GM19397 (cell line): ENCODE measurements at regions not wholly inside any gene's neighbourhood (a gene's known extent, or its start where the extent isn't known, plus 50 kb on each side); places are given as distances from the start of the nearest gene placed in this dataset.
"Not testable (repeated sequence)": the region's sequence is repeated elsewhere in the genome, so short reads cannot be mapped to it uniquely, and the experiment has no call there.

Experiments used
- ATAC-seq: cut with Tn5 transposase; IDR thresholded peaks from one replicate; pipeline ENCODE4 v1.9.1; 2021; ENCODE audit warnings: mild to moderate bottlenecking, moderate library complexity; ENCODE audit not compliant: unreplicated experiment

DNA sequence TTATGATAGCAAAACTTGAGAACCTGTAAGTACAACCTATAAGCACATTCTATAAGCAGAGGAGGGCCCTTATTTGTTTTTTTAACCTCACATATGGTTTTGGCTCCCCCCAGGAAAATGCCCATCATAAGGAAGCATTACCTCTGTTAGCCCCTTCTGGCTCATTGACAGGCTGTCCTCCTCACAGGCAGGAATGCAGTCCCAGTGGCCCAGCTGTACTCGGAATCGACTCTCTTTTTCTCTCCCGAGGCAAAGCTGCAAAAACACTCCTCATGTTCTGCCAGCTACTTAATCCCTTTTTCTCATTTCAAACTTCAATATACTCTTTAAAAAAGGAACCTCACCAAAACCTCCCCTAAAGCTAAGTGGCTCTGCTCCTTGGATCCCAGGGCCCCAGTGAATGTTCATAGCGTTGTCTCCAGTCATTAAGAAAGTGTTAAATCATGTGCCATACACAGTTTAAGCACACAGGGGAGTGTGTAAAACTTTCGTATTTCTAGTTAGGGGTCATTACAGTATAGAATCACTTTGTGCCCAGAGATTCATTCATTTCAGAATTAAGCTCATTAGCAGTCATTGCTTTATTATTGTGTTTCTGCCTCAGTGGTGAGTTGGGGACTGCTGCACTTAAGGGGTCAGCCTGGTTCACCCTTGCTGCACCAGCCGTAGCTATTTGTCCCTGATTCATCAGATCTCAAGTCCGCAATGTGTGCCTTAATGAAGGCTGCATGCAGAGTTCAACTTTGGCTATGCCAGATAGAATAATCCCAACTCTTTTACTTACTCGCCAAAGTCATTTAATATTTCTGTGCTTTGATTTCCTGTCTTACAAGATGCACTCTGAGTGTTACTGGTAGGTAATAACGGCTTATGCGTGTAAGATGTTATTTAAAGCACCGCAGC, 57.6 kb downstream of the JRKL start:
- no peak for ATAC-seq

DNA sequence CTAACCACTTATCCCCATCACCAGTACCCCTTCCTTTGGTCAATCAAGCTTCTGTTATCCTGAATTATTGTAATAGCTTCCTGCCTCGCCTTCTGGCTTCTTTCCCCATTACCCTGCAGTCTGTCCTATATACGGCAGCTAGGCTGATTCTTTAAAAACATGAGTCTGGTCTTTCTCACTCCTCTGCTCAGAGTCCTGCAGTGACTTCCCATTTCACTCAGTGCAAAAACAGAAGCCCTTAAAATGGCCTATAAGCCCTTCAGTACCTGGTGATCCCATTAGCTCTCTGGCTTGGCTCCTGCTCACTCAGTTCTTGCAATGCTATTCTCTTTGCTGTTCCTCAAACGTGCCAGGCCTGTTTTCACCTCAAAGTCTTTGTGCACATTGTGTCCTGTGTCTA, 58.4 kb downstream of the JRKL start:
- ATAC-seq: no peak

DNA sequence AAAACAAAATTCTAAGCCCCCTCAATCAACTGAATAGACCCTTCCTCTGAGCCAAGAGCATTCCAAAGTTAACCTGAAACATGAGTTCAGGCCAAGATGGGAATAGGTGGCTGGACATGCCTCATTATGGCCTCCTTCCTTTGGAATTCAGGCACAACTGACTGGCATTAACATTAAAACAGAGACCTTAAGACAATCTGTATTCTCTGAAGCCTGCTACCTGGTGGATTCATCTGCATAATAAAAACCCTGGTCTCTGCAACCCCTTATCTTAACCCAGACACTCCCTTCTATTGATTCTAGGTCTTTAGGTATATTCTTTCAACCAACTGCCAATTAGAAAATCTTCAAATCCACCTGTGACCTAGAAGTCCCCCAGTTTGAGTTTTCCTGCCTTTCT, 66.3 kb downstream of the JRKL start:
- no peak for ATAC-seq

DNA sequence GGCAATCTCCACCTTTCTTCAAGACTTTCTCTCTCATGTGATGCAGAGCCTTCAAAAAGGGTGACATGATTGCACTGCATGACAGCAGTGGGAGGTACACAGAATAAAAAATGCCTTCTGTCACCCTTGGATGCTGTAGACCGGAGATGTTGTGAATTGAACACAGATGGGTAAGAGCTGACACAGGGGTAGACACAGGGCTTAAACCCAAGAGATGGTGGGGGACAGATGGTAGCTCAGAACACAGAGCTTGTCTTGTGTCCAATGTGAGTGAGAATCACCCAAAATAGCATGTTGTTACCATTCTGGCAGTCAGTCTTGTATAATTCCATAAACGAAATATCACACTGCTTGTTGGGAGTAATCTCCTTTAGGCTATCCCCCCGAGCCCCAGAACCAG, 69.9 kb downstream of the JRKL start:
- no peak for ATAC-seq

DNA sequence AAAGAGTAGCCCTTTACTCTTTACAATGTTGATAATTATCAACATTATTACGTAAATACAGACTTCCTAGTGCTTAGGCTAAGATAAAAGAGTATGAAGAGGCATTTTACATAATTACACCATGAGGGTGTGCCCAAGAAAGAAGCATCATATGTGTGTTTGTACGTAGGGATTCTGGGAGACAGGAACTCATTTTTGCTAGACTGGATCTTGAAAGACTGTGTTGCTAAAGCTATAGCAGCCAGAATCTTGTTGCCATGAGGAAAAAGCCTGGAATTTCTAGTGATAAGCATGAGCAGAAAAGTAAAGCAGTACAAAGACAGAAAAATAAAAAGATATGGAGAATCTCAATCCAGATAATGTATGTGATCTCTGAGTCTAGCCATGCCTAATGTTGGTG, 72.1 kb downstream of the JRKL start:
- ATAC-seq: no peak

DNA sequence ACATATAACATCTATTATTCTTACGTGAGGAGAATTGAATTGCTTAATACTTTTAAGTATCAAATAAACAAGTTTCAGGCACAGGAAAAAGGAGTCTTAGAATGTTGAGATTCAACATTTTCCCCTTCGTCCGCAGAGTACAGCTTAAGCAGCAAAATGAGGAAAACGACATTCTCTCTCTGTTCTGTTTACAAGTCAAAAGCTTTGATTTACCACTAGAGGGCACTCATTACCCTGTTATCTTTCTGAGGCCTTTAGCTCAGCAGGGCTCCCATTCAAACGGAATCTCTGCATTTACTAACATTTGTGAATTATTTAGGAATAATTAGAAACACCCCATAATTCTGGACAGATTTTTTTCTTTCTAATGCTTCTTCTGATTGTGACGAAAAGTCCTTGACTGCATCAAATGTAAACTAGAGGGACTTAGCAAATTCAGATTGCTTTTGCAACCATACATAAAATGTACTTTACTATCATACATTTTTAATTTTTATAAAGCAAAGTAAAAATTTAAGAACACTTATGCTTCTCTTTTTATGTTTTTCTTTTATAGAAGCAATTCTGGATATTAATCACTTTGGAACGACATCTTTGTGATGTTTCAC, 75.0 kb downstream of the JRKL start:
- ATAC-seq: peak; percentile 63

DNA sequence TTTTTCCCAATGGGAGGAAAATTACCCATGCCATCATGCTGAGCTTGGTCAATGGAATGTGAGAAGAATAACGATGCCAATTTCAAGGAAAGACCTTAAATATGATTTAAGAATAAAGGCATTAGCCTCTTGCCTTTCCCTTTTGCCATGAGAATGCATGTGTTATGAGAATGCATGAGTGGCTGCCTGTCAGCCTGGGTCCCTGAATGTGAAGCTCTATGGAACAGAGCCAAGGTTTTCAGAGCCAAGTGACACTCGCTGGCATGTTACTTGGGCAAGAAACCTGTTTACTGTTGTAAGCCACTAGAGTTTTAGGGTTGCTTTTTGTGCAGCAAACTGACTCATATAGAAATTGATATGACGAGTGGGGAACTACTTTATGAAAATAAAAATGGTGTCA, 75.7 kb downstream of the JRKL start:
- ATAC-seq: no peak

DNA sequence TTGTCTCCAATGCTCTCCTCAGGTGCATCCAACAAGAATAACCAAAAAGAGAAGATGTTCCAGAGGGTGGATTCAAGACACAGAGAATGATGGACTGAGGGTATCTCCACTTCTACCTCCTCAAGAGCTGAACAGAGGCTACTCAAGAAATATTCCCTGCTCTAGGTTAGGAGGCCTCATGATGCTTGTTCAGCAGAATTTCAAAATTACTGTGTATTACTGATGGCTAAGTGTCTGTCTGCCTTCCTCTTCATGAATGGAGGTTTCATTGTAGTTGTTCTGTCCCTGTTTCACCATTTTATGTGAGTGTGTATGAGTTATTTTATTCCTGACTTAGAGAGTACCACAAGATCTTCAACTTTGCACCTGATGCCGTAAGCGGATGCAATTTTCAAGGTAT, 76.8 kb downstream of the JRKL start:
- no peak for ATAC-seq

DNA sequence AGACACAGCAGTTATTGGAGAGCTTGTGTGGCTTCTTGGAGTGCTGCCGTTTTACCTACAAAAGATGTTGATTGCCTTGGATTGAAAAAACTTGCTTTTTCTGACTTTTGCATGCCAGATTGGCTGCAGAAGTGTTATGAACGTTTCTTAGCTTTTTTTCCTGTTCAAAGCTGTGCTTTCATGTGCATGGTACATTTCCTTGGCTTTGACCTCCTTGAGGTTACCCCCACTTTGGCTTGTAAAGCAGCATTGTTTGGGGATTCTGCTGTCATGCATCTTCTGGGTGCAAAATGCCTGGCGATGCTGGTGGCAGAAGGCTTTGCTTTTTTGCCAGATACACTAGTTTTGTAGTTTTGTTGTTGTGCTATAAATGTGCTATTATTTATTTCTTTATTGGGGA, 80.0 kb downstream of the JRKL start:
- ATAC-seq: no peak

DNA sequence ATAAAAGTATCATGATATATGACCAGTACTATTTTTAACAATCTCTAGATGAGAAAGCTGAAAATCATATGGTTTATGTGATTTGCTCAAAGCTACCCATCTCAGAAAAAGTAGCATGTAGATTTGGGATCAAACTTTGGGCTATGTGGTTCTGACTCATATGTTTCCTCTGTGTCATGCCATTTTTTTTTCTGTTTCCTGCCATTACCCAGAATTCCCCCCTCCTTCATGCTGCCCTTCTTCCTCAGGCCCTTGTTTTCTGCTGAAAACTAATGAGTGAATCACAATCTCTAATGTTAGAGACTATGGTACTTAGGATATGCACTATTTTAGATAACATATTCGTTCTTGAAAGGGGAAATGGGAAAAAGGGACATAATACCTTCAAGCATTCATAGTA, 80.7 kb downstream of the JRKL start:
- no peak for ATAC-seq

DNA sequence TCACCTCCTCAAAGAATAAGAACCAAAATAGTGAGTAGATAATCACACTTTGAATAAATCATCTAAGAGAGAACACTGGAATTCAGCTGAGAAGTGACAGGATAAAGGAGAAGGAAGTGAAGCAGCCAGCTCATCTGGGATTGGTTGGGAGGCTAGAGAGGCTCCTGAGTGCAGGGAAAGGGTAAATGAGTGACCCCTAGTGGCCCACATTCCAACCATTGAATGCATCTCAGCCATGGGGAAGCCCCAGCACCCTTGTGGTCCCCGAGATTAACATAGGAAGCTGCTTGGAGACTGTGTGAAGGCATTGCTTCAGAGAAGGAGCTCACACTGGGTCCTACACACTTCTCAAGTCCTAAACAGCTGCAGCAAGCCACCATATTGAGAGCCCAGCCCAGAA, 82.3 kb downstream of the JRKL start:
- no peak for ATAC-seq

DNA sequence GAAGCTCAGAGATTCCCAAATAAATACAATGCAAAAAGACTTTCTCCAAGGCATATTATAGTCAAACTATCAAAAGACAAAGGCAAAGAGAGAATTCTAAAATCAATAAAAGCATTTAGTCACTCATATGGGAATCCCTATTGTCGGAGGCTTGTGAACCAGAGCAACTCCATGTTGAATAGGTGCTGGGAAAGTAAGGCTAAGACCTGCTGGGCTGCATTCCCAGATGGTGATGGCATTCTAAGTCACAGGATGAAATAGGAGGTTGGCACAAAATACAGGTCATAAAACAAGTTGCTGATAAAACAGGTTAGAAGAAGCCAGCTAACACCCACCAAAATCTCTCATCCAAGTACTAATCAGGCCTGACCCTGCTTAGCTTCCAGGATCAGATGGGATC, 84.5 kb downstream of the JRKL start:
- ATAC-seq: no peak

DNA sequence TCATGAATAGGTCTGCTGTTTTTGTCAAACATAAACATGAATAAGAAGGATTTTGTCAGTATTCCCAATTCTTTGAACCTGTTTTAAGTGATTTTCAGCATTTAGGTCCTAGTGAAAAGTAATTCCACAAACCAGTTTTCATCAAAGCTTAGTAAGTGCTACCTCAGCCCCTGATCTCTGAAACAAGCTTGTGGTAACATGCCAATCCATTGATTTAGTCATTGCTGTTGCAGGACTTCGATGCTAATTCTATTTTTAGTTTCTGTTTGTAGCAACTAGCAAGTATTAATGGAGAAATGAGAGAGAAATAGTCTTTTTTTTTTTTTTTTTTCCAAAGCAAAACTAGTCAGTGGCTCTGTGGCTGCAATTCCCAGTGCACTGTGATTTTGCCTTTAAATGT, 91.4 kb downstream of the JRKL start:
- ATAC-seq: no peak

DNA sequence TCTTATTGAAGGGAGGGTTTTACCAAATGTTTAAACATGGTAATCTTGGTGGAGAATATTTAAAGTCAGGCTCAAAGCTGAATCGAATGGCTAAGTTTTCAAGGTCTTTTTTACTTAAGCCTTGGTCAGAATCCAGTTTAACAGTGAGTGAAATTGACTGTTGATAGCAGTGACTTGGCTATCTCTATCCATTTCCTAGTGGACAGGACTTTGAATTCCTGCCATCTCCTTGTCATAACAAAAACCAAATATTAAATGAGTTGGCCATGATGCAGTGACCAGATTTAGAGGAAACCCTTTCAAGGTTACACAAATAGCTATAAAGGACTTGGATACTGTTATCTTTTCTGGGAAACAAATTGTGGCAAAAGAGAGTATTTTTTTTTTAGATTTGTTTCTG, 92.0 kb downstream of the JRKL start:
- ATAC-seq: no peak

DNA sequence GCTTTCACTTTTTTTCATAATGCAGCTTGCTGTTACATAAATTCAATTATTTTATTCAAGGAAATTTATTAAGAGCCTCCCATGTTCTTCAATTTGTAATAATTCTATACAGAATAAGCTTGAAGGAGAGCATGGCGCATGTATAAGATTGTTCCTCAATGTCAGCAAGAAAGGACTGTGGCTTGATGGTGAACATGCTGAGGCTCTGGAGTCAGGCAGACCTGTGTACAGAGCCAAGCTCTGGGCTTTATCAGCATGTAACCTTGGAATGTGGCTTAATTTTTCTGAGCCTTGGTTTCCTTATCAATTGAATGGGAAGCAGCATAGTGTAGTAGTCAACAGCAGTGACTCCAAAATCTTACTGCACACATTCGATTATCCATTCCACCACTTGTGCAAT, 92.4 kb downstream of the JRKL start:
- ATAC-seq: no peak

DNA sequence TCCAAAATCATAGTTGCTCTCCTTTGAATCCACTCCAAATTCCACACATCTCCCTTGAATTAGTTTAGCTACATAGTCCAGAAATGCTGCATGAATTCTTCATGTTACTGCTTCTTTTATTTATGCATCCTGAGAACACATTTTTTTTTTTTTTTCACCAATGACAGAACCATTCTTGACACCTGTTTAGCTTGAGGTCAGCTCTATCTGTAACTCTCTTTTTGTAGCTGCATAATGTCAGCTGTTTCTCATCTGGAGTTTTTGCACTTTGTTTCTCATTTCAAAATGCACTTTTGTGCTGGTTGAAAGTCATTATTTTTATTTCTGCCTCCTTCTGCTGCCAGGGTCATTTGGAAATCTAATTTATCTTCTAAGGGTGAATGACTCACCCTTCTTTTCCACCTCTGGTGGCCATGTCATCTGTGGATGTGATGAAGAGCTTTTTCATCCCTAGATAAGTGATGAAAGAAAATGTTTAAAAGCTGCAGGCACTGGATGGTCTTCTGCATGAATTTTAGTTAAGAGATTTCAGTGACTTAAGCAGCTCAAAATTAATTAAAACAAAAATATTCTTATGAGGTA, 93.7 kb downstream of the JRKL start:
- ATAC-seq: no peak

DNA sequence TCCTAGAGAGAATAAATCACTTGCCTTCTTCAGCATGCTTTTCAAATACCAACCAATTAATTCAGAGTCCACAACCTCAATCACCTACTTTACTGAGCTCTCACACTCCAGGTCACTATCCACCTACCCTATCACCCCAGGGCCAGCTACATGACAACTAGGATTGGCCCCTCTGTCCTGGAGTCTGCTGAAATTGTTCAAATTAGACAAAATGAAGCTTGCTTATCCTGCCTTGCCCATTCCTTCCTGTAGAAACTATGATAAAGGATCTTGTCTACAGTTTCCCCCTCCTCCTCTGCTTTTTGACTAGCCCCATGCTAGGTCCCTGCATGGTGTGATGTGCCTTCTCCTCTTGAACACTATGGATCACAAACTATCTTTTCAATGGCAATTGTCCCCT, 94.5 kb downstream of the JRKL start:
- no peak for ATAC-seq

DNA sequence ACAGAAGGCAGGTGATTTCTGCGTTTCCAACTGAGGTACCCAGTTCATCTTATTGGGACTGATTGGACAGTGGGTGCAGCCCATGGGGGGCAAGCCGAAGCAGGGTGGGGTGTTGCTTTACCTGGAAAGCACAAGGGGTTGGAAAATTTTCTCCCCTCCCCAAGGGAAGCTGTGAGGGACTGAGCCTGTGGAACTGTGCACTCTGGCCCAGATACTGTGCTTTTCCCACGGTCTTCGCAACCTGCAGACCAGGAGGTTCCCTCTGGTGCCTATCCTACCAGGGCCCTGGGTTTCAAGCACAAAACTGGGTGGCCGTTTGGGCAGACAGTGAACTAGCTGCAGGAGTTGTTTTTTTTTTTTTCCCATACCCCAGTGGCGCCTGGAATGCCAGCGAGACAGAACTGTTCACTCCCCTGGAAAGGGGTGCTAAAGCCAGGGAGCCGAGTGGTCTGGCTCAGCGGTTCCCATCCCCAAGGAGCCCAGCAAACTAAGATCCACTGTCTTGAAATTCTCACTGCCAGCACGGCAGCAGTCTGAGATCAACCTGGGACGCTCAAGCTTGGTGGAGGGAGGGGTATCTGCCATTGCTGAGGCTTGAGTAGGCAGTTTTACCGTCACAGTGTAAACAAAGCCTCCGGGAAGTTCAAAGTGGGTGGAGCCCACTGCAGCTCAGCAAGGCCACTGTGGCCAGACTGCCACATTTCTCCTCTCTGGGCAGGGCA, 97.2 kb downstream of the JRKL start:
- ATAC-seq: no peak

DNA sequence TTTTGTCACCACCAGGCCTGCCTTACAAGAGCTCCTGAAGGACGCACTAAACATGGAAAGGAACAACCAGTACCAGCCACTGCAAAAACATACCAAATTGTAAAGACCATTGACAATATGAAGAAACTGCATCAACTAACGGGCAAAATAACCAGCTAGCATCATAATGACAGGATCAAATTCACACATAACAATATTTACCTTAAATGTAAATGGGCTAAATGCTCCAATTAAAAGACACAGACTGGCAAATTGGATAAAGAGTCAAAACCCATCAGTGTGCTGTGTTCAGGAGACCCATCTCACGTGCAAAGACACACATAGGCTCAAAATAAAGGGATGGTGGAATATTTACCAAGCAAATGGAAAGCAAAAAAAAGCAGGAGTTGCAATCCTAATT, 99.1 kb downstream of the JRKL start:
- ATAC-seq: not testable (repeated sequence)

DNA sequence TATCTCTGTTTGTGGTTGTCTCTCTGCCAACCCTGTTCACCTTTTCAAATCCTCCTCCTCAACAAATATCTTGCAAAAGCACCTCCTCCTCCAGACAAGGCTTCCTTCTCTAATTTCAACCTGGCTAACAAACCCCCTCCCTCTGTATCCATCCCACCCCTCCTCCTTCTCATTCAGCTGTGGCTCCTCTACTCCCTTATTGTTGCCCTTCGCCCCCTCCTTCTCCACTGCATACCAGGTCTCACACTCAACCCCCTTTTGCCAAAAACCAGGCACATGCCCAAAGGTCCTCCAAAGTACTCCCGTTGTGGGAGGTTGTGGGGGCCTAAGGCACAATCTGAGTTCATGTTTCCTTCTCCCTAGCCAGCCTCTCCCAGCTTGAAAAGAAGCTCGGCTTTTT, 110.6 kb downstream of the JRKL start:
- no peak for ATAC-seq

DNA sequence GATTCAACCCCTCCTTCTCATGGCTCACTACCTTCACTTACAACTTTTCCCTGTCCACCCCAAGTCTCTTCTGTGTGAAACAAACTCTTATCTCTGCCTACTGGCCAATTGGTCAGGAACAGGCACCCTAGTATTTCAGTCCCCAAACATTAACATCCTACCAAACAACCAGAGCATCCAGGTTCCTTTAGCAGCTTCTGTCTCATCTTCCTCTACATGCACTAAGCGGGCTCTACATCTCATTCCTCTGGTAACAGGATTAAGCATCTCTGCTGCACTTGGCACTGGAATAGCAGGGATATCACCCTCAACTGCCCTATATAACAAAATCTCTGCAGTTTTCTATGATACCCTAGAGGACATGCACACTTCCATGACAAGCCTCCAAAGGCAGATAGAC, 116.2 kb downstream of the JRKL start:
- no peak for ATAC-seq

DNA sequence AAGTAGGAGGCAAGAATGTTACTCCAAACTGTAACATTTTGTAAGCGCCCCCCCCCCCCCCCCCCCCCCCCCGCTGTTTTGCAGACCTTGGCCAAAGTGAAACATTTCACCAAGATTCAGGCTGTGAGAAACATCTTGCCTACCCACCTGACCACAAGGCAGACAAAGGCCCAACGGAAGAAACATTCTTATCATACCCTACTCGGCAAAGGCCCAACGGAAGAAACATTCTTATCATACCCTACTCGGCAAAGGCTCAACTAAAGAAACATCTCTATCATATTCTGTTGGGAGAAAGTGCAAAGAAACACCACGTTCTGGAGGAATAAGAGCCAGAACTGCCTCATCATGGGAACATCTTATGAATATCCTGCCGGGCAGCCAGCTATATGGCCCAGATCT, 117.1 kb downstream of the JRKL start:
- ATAC-seq: no peak
